ENCODE measurements at regions not wholly inside any gene's neighbourhood (a gene's known extent, or its start where the extent isn't known, plus 50 kb on each side); places are given as distances from the start of the nearest gene placed in this dataset.

- DNase-seq: no peak
Observed at GRCh38 chr3:41064526-41064925, 134.8 kb upstream of the CTNNB1 start.

GRCh38 chr3:41065340-41065739, 134.0 kb upstream of the CTNNB1 start:
- DNase-seq: no peak

GRCh38 chr3:41073190-41073589, 126.1 kb upstream of the CTNNB1 start:
- no peak for DNase-seq

GRCh38 chr3:41075975-41076374, 123.3 kb upstream of the CTNNB1 start:
- no peak for DNase-seq

DNA sequence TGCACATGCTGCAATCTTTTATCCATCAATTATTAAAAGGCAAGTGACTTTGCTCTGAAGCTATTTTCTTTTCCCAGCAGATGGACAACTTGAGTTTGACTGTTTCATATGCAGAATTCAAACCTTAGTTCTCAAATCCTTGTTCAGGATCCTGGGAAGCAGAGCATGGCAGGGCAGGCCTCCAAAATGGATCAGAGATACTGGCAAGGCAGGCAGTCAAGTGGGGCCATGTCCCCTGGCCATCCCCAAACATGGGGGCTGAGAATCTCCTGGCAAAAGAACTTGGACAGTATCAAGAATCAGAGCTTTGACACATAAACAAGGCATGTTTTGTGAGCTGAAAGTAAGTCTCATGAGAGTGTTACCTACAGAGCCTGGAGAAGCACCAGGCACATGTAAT, 122.9 kb upstream of the CTNNB1 start:
- DNase-seq: no peak

DNA sequence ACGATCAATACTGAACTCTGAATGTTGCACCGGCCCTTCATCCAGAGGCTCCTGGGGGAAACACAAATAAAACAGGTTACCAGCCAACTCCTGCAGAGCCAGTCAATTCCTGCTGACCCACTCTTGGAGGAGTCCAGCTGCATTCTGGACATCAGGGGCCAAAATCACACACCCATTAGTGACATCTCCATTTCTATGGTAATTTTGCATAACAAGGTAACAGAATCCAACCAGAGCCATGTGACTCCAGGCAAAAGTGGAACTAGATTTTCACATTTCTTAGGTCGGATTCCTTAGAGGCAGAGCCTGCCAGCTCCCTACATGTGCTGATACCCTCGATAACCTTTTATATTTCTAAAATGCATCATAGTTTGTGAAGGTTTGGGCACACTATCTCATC, 119.2 kb upstream of the CTNNB1 start:
- no peak for DNase-seq

DNA sequence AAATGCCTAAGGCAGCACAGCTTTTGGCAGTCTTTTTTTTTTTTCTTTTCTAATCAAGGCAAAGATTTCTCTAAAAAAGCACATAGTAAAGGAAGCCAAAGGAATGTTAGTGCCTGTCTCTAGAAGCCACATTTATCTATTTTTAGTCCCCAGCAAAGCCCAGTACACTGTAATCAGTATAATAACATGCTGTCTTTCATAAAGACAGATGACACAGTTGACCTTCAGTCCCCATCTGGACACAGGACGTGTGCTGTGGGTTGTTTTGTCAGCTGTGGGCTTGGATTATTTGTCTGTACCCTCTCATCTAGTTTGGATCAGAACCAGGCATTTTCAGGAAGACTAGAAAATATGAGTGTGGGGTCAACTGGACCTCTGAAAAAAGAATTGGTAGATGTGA, 110.4 kb upstream of the CTNNB1 start:
- no peak for DNase-seq

- no peak for DNase-seq
Observed at GRCh38 chr3:41089566-41089965, 109.7 kb upstream of the CTNNB1 start.

DNA sequence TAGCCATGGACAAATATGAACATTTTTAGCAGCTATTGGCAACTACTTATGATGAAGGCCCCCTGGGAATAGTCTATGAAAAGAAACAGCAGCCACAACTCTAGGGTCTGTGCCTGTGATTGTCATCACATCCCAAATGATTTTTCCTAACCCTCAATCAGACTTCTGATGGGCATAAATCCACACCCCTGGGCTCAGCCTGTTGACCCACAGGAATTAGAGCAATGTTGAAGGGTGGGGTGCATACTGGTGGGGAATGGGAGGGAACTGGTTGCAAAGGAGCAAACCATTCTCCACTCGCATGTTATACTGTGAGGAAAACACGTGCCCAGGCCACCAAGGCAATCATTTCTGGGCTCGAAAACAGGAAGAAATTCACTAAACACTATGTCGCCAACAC, 106.5 kb upstream of the CTNNB1 start:
- DNase-seq: no peak

DNA sequence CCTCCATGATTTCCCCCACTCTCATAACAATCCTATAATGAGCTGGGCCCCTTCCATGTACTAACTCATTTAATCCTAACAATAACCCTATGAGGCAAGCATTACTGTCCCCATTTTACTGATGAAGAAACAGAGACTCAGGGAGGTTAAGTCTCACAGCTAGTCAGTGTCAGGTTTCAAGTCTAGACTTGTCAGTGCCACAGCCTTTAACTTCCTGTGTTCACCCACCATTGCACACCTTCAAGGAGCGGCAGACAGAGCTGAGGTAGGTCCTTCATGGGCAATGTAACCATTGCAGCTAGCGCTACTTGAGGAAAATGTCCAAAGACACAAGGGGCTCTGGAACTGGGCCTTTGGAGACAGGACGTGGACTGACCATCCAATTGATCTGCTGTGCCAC, 105.8 kb upstream of the CTNNB1 start:
- no peak for DNase-seq

GRCh38 chr3:41094351-41094750, 105.0 kb upstream of the CTNNB1 start:
- no peak for DNase-seq

DNA sequence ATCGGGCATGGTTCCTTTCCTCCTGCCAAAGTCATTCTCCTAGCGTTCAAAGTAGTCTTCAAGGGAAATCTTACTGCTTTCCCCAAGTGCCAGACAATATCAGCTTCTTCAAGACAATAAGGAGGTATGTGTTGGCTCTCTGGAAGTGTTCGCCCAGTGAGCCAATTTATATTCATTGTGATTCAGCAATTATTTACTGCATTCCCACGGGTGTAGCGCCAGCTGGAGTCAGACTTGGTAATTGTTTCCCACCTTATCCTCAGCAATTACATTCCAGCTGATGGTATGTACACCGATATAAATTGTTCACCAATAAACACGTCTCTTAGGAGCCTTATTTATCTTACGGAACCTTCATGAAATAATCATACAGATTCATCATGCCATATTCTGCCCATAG, 103.6 kb upstream of the CTNNB1 start:
- no peak for DNase-seq

DNA sequence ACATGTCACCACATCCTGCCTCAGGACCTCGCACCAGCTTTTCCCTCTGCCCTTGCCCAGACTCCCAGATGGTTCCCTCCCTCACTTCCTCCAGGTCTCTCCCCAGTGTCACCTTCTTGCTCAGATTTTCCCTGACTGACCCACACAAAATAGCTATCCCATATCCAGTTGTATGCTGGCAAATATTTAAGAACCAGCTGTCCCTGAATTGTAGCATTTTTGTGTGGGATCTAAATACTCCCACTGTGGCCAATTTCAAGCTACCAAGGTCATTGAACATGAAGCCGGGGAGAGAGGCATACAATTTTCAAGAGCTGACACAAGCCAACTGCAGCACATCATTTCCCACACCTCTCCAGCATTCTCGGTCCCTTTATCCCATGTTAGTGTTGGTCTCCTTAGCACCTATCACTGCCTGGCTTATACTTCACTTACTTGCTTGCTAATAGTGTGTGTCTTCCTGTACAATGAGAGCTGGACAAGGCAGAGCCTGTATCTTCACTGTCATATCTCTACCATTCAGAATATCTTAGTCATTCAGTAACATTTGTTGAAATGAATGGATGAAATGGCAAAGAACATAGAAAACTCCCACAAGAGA, 101.3 kb upstream of the CTNNB1 start:
- DNase-seq: no peak

DNA sequence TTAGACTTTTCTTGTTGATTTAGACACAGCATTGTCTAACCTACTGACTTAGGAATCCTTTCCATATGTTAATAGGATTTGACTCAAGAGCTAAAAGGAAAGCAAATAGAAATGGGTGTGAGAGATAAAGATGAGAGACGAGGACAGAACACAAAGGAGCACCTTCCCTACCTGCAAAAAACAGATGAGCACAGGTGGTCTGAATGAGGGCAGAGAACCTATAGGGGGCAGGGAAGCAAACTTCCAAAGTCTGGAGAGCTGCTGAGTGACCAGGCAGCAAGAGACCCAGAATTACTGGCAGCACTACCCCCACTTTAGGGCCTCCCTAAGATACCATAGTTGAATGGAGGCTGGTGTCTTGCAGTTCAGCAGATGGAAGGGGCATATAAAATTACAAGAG, 98.1 kb upstream of the CTNNB1 start:
- DNase-seq: no peak

- DNase-seq: no peak
Observed at GRCh38 chr3:41102053-41102556, 97.2 kb upstream of the CTNNB1 start.

DNA sequence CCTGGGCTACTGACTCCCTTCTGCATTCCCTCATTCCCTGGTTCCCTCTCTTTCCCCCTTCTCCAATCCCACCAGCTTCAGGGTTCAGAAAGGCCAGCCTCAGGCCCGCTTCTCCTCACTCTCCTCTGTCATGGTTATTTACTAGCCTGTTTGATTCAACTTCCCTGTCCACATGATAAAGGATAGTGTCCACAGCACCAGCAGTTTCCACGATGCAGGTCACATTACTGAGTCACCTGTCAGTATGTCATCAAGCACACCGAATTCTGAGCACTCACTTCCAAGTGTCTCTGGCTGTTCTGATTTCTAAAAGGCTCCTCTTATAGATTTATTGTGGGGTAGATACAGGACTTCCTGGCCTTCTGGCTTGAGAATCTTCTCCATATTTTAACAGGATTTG, 96.6 kb upstream of the CTNNB1 start:
- DNase-seq: no peak

DNA sequence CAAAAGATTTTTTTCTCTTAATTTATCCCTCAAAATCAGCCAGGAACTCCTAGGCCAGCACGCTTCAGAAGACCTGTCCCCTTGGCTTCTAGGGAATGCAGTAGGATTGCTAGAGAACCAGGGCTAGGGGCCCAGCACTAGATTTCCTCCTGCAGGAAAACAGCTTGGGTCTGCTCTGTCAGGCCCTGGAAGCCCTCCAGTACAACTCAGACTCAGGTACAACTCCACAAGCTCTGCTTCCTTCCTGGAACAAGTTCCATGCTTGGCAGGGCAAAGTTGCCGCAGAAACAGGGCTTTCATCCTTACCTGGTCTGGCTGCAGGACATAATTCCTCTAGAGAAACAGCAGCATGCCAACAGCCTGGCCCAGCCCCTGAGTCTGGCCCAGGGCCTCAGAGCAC, 96.1 kb upstream of the CTNNB1 start:
- no peak for DNase-seq

DNA sequence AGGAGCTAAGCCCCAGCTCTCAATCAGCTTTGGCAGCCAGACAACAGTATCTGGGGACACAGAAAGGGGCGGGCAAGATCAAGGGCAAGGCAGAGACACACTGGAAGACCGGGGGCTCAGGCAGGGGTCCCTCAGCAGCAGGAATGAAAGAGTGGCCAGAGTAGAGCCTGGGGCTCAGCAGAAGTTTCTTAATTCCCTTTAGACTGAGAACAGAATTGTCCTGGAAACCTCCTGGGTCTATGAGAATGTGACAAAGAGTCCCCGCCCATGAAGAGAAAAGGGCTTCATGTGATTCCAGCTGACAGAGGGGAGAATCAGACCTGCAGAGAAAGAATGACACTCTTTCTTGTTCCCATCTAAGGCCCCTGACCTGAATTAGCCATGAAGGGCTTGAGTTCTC, 95.2 kb upstream of the CTNNB1 start:
- no peak for DNase-seq

GRCh38 chr3:41106691-41107090, 92.6 kb upstream of the CTNNB1 start:
- DNase-seq: no peak

DNA sequence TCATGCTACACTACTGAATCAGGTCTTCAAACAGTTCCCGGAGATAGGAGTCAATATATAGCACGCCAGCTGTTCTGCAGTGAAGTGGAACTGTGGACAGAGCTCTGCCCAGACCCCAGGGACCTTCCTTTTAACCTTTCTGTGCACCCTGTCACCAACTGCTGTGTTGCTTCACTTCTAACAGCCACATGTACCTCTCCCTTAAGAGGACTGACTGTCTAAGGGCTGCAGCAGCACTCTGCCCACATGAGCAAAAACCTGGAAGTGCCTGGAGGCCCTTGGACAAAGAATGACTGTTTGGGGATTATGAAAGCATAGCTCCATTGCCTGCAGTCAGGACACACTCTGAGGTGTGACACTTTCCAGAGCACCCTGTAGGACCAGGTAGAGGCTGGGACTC, 88.3 kb upstream of the CTNNB1 start:
- DNase-seq: no peak

DNA sequence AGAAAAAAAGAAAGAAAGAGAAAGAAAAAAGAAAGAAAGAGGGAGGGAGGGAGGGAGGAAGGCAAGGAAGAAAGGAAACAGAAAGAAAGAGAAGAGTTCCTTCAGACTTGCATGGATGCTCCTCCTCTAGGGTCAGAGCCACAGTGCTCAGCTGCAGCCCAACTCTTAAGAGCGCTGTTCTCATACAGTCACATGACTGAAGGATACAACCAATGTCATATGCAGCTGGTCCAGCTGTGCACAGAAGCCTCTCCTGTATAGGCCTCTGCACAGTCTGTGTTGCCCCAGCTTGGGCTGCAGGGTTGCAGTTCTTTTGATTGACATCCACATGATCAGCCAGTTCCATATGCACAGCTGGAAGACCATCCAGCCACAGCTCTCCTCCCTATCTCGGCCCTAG, 86.8 kb upstream of the CTNNB1 start:
- no peak for DNase-seq

- no peak for DNase-seq
Observed at GRCh38 chr3:41115069-41115468, 84.2 kb upstream of the CTNNB1 start.

DNA sequence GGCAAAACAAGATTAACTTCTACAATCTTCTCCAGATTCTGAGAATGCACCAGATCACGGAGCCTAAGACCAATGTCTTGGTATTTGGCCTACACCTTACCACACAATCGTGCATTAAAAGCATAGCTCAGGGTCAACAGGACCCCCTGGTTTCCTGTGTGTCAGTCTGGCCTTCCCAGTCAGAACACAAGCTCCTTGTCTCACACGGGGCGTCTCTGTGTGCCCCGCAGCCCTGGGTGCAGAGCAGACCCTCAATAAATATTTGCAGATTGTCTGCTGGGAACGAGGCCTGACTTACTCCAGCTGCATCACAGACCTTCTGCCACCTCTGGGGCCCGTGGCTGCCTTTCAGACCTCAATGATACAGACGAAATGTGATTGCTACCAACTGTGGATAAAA, 82.5 kb upstream of the CTNNB1 start:
- DNase-seq: no peak

- peak; percentile 73 for DNase-seq
Observed at GRCh38 chr3:41117398-41117870, 81.9 kb upstream of the CTNNB1 start.
